Inflammatory macrophage treated with lipopolysaccharide for 4 hours (primary cell): ENCODE measurements at regions not wholly inside any gene's neighbourhood (a gene's known extent, or its start where the extent isn't known, plus 50 kb on each side); places are given as distances from the start of the nearest gene placed in this dataset.

ENCODE experiments used
- DNase-seq: peaks from one replicate; pipeline ENCODE4 v3.0.0-alpha.2; 2020

GRCh38 chr3:73926360-73927202 lies 301.8 kb upstream of the PDZRN3 start:
- DNase-seq, result no peak

GRCh38 chr3:73925011-73925410 lies 300.3 kb upstream of the PDZRN3 start:
- no peak for DNase-seq

DNA sequence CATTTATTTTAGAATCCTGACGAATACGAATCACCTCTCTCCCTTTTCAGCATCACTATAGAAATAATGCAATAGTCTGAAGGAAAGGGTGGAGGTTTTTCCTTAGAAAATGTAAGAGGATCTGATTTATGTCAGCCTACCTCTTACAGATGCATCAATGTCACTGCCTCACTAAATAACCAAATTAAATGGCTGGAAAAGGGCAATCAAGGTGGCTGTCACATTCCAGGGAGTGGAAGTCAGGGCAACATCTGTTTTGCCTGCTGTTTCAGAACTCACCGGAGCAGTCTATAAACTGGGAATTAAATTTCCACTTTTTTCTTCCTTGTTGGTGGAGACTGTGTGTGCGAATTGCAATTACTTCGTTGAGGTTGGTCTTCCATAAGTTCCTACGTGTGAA lies 299.3 kb upstream of the PDZRN3 start:
- no peak for DNase-seq

DNA sequence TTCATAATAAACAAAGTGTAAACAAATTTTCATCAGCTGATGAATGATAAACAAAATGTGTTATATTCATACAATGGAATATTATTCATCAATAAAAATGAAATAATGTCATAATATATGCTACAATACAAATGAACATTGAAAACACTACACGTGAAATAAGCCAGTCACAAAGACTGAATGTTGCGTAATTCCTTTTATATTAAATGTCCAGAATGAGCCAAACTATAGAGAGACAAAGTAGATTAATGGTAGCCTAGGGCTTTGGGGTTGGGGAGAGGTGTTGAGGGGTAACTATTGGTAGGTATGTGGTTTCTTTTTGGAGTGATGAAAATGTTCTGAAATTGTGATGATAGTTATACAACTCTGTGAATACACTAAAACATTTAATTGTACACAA lies 292.9 kb upstream of the PDZRN3 start:
- DNase-seq, result no peak

- DNase-seq, result no peak
Observed at GRCh38 chr3:73915886-73916285, 291.1 kb upstream of the PDZRN3 start.

DNA sequence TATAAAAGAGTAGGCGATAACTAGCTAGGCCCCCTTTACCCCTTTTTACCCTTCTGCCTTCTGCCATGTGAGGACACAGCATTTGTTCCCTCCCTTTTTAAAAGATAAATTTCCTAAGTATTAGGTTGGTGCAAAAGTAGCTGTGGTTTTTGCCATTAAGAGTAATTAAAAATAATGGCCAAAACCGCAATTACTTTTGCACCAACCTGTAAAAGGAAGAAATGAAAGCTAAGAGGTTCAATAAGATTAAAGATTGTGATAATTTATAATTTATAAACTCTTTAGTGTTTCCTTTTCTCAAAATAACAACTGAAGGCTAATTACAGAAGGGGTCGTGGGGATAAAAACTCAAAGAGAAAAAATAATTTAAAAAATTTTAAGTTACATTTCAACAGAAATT lies 283.5 kb upstream of the PDZRN3 start:
- DNase-seq, result no peak

DNA sequence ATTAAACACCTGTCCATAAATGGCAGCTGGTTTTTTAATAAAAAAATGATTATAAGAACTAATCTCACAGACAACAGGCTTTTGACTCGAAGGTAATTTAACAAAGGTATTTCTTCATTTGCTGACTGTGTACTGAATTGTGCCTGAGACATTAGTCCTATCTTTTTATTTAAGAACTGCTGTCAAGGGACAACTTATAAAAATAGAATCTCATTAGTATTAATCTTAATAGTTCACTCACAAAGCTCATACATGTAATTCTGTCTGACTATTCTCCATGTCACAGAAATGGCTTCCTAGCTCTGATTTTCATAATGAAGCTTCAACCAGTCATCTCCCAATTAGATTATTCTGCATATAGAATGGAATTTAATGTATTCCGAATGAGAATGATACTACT lies 276.9 kb upstream of the PDZRN3 start:
- DNase-seq, result no peak

DNA sequence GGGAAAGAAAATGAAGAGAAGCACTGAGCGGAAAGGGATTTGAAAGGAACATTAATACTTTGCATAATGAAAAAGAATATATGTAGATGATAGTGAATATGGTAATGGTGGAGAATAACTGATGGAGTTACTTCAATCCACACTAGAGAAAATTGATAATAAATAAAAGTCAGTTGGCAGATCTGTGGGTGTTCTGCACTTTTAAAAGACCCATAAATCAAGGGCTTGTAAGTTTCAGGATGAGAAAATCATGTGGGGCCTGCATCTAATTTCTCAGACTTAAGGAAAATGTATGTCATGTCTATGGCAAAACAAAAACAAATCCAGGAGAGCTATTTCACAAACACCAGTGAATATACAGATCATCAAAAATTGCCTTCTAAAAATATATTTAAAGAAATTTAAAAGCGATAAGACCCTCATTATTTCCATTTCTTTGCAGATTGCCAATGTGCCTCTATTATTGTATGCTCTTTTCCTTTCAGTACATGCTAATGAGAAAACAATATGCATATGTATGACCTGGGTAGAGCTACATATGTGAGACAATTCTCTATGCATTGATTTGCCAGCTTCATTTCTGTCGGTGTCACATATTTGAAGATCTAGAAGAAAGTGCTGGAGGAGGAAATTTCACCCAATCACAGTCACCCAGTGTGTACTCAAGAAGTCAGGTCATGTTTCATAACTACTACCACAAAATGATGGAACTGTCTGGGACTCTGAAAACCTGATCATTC lies 269.9 kb upstream of the PDZRN3 start:
- DNase-seq, result no peak

GRCh38 chr3:73893089-73893488 lies 268.3 kb upstream of the PDZRN3 start:
- no peak for DNase-seq

DNA sequence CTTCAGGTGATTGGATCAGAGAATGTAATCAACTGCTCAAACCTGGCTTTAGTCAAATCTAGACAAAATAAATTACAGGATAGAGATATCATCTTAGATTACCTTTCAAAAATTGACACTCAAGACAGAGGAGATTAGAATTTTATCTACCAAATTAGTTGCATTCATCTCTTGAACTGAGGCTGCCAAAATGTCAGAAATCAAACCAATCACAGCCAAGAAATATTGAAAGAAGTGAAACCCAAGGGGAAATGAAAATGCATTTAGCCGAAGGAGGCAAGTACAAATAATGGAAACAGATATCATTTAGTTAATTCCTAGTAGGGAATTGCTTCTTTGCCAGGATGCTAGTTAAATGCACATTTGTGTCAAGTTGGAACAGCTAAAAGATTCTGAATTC lies 261.1 kb upstream of the PDZRN3 start:
- no peak for DNase-seq

- no peak for DNase-seq
Observed at GRCh38 chr3:73884361-73884760, 259.6 kb upstream of the PDZRN3 start.

DNA sequence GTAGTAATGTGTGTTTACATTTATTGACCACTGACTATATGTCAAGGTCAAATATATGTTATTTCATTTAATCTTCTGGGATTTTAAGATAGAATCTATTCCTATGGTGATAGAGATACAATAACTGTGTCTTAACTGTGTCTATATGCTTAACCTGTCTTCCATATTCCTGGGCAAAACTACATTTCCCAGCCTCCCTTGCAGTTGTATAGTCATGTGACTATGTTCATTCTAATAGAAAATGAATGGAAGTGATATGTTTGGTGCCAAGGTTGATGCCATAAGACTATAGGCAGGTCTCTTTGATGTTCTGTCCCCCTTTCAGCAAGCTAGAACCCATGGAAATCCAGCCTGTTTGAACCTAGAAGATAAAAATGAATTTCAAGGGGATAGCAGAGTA lies 258.8 kb upstream of the PDZRN3 start:
- no peak for DNase-seq

GRCh38 chr3:73874606-73875369 lies 250.0 kb upstream of the PDZRN3 start:
- no peak for DNase-seq

DNA sequence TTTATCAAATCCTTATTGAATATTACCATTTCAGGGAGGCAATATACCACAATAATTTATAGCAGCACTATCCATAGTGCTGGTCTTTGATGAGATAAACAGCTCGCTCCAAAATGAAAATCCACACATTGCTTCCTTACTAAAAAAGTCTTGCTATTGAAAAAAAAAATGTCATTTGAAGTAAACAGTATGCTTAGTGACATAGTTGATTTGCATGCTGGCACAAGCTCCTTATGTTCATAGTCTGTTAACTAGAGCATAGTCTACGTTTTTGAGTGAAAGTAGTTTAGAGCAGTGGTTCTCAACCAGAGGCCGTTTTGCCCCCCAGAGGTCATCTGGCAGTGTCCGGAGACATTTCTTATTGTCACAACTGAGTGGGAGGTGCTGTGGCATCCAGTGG lies 249.4 kb upstream of the PDZRN3 start:
- DNase-seq, result no peak

GRCh38 chr3:73868688-73869315 lies 244.1 kb upstream of the PDZRN3 start:
- DNase-seq, result no peak

GRCh38 chr3:73867524-73867923 lies 242.8 kb upstream of the PDZRN3 start:
- DNase-seq, result no peak

DNA sequence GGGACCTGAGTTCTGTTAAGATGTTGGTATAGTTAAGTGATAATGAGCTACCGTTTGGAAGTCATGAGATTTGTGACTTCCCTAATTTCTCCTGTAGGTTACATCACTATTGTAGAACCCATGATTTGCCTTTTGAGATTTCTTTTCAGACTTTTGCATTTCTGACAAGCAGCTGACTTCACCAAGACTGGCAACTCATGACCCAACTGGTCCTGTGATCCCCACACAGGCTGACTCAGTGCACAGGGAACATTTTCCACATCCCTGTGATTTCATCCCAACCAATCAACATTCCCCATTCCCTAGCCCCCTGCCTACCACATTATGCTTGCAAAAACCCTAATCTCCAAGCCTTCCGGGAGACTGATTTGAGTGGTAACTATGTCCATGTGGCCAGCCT lies 242.1 kb upstream of the PDZRN3 start:
- DNase-seq, result peak; percentile 29

- no peak for DNase-seq
Observed at GRCh38 chr3:73863546-73864079, 238.9 kb upstream of the PDZRN3 start.

GRCh38 chr3:73855813-73856212 lies 231.1 kb upstream of the PDZRN3 start:
- no peak for DNase-seq

GRCh38 chr3:73848173-73848906 lies 223.6 kb upstream of the PDZRN3 start:
- no peak for DNase-seq

GRCh38 chr3:73846951-73847350 lies 222.2 kb upstream of the PDZRN3 start:
- no peak for DNase-seq

DNA sequence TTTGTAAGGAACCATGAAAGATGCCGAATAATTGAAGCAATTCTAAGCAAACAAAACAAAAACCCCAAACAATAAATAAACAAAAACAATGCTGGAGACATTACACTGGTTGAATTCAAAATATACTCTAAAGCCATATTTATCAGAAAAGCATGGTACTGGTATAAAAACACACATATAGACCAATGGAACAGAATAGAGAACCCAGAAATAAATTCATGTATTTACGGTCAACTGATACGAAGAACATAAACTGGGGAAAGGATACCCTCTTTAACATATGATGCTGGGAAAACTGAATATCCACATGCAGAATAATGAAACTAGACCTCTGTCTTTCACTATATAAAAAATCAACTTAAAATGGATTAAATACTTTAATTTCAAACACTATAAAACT lies 214.3 kb upstream of the PDZRN3 start:
- DNase-seq, result no peak
